NCI-H146 treated with DMSO at 0.1 percent for 48 hours (cell line): ENCODE measurements at regions not wholly inside any gene's neighbourhood (a gene's known extent, or its start where the extent isn't known, plus 50 kb on each side); places are given as distances from the start of the nearest gene placed in this dataset.

Experiments
- DNase-seq: peaks from one replicate; lab custom pipeline; 2025; ENCODE audit not compliant: unreplicated experiment; lab: John Stamatoyannopoulos, UW

GRCh38 chr1:229079016-229079595 lies 191.8 kb upstream of the RAB4A start:
- no peak for DNase-seq

GRCh38 chr1:229080361-229080760 lies 190.6 kb upstream of the RAB4A start:
- no peak for DNase-seq

- DNase-seq = no peak
These were observed 185.6 kb upstream of the RAB4A start for GRCh38 chr1:229085291-229085690.

- DNase-seq = no peak
These were observed 184.8 kb upstream of the RAB4A start for GRCh38 chr1:229086091-229086490.

GRCh38 chr1:229086686-229087085 lies 184.2 kb upstream of the RAB4A start:
- DNase-seq = no peak

- DNase-seq = no peak
These were observed 183.6 kb upstream of the RAB4A start for GRCh38 chr1:229087339-229087738.

GRCh38 chr1:229087906-229088305 lies 183.0 kb upstream of the RAB4A start:
- DNase-seq = no peak

GRCh38 chr1:229088711-229089110 lies 182.2 kb upstream of the RAB4A start:
- peak; percentile 5 for DNase-seq

- no peak for DNase-seq
These were observed 181.2 kb upstream of the RAB4A start for GRCh38 chr1:229089586-229090208.

- DNase-seq = no peak
These were observed 179.2 kb upstream of the RAB4A start for GRCh38 chr1:229091721-229092136.

GRCh38 chr1:229092377-229093237 lies 178.3 kb upstream of the RAB4A start:
- no peak for DNase-seq

GRCh38 chr1:229093238-229093540 lies 177.7 kb upstream of the RAB4A start:
- no peak for DNase-seq

- DNase-seq = no peak
These were observed 177.1 kb upstream of the RAB4A start for GRCh38 chr1:229093609-229094336.

- no peak for DNase-seq
These were observed 176.2 kb upstream of the RAB4A start for GRCh38 chr1:229094476-229095311.

GRCh38 chr1:229095325-229095724 lies 175.6 kb upstream of the RAB4A start:
- no peak for DNase-seq

- no peak for DNase-seq
These were observed 173.6 kb upstream of the RAB4A start for GRCh38 chr1:229097356-229097755.

- no peak for DNase-seq
These were observed 172.6 kb upstream of the RAB4A start for GRCh38 chr1:229098361-229098760.

- no peak for DNase-seq
These were observed 171.9 kb upstream of the RAB4A start for GRCh38 chr1:229098903-229099578.

GRCh38 chr1:229101011-229101871 lies 169.7 kb upstream of the RAB4A start:
- DNase-seq = no peak
